GM19395 (cell line): ENCODE measurements at regions not wholly inside any gene's neighbourhood (a gene's known extent, or its start where the extent isn't known, plus 50 kb on each side); places are given as distances from the start of the nearest gene placed in this dataset.
A peak's percentile ranks its signal among the peaks of the same experiment; 100 is the strongest.
"Not testable (repeated sequence)": the region's sequence is repeated elsewhere in the genome, so short reads cannot be mapped to it uniquely, and the experiment has no call there.

Experiments used
- ATAC-seq: cut with Tn5 transposase; IDR thresholded peaks from one replicate; pipeline ENCODE4 v1.9.1; 2021; ENCODE audit warnings: mild to moderate bottlenecking, moderate library complexity; ENCODE audit not compliant: unreplicated experiment

DNA sequence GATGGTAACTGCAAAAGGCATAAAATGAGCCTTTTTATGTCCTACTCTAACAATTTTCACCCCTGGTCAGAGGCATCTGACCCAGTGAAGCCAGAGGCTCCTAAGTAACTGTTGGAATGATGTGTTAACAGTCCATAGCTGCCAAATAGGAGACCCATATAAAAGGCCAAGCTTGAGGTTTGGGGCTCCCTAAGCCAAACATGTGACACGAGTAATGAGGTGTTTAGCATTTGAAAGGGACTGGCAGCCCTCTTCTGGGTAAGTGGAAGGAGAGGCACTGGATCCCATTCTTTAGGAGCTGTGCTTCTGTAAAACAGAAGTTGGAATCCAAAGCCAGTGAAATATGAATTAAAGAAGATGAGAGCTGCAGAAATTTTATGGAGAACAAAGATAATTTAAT lies 100.6 kb upstream of the PNPLA4 start:
- no peak for ATAC-seq

GRCh38 chrX:8025705-8026104 lies 98.5 kb upstream of the PNPLA4 start:
- no peak for ATAC-seq

- no peak for ATAC-seq
These were observed 91.7 kb upstream of the PNPLA4 start for GRCh38 chrX:8018934-8019333.

- ATAC-seq, result no peak
These were observed 82.9 kb upstream of the PNPLA4 start for GRCh38 chrX:8010105-8010504.

- no peak for ATAC-seq
These were observed 78.6 kb upstream of the PNPLA4 start for GRCh38 chrX:8005678-8006347.

- ATAC-seq, result no peak
These were observed 76.1 kb upstream of the PNPLA4 start for GRCh38 chrX:8003147-8003883.

- ATAC-seq, result no peak
These were observed 69.6 kb upstream of the PNPLA4 start for GRCh38 chrX:7996851-7997250.

GRCh38 chrX:7996414-7996813 lies 69.2 kb upstream of the PNPLA4 start:
- ATAC-seq, result peak; percentile 82

DNA sequence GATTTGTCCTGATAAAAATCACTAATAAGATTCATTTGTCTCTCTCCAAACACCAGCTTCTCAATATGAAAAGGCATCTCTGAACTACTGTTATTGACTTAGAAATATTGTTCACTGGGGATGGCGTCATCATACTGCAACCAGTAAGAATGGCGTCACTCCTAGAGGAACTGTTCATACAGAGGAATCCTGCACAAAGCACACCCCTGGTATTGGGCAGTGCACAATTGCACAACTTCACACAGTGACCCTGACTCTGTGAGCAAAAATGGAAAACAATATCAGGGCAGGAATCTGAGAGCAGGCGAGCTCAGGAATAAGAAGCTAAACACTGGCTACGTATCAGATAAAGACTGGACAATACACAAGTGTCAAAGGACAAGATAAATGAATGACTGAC lies 66.7 kb upstream of the PNPLA4 start:
- ATAC-seq, result no peak

DNA sequence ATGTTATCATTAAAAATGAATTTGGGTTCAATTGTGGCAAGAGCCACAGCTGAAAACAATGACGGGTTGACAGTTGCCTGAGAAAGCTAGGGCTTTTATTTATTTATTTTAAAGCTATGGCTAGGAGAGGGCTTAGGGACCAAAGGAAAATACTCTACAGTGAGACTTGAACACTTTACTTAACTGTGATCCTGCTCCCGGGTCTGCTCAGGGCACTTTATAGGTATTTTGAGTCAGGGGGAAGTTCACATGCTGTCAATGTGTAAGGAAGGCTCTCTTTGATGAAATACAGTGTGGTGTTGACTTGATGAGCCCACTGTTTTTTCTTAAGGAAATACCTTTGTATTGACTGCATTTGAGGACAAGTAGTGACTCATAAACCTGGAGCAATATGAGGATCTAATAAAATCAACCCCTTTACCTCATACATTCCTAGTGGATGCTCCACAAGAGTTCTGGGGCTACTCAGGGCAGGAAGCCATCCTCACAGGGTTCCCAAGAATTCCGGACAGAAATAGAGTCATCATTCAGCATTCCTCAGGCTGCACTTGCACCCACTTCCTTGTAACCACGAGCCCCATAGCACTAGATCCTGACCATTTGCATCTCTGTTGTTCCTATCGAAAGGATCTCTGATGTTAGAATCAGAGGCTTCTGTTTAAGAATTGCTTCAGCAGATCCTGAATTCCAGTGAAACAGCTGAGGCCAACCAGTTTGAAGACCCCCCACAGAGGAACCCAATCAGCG lies 61.0 kb upstream of the PNPLA4 start:
- ATAC-seq, result peak; percentile 7

DNA sequence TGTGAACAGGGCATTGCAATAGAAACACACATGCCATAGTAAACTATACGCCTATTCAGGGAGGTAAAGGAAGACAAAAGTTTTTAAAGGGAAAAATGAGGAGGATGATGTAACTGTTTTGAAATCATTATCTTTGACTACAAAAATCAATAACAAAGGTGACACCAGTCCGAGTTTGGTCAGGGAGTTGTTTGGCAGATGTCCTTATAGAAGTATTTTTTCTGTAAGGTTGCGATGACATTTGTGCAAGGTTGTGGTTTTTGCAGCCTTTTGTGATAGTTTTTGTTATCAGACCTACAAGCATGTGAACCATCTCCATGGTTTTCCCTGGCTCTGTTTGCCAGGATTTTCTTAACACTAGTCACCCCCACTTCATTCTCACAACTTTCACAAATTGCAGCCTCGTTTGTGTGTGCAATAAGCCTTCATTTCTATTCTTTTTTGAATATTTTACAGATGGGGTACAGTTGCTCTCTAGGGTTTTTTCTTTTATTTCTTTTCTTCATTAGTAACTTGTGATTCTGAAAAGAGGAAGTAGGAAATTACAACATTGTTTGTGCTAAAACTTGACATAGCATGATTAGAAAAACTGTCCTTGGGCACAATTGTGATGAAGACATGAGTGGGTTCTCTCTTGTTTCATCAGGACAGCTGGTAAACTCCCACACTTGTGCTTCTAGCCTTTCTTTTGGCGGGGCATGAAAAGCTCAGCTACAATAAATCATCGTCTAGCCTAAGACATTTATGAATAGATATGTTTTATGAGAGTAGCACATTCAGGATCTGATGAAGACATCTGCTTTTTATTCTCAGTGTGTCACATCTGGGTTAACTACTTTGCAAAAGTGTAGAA lies 60.2 kb upstream of the PNPLA4 start:
- ATAC-seq, result peak; percentile 82

- ATAC-seq, result not testable (repeated sequence)
These were observed 59.5 kb upstream of the PNPLA4 start for GRCh38 chrX:7986738-7987137.

DNA sequence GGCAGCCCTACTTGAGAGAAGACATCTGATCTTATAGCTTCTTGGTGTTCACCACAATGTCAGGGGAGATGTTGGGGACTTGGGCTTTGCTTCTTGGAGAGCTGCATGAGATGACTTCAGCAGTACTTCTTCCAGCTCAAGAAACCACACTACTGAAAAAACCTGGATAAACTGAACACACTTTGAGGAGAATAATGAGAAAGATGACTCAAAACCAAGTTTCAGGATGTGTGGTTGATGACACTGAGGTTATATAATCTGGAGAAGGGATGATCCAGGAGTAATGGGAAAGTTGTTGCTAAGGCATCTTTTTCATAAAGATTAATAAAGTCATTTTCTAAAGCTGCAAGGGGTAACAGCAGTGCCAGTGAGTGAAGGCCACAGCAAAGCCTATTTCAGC lies 58.4 kb upstream of the PNPLA4 start:
- ATAC-seq, result no peak

DNA sequence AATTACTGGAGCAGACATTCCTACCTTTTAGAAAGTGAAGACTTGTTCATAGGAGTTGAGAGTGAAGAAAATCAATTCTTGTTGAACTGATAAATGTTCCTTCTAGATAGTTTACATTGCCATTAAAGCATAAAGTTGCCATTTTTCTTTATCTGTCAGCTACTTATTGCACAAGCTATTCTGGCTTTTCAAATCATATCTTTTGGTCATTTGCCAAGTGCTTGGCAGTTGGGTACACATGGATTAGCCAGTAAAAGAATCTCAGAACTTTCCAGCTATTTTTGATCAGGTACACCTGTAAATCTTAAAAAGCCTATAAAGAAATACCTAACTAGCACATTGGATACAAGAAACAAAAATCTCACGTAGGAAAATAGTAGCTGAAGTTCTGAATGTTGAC lies 56.4 kb upstream of the PNPLA4 start:
- no peak for ATAC-seq
